RPMI7951 (cell line): ENCODE measurements at regions not wholly inside any gene's neighbourhood (a gene's known extent, or its start where the extent isn't known, plus 50 kb on each side); places are given as distances from the start of the nearest gene placed in this dataset.

Experiments used
- DNase-seq: peaks from one replicate; pipeline ENCODE4 v3.0.0-alpha.2; 2012; ENCODE audit warnings: low read depth

- peak; percentile 1 for DNase-seq
Measured at GRCh38 chr4:188821500-188821899, 682.3 kb downstream of the TRIML1 start.

DNA sequence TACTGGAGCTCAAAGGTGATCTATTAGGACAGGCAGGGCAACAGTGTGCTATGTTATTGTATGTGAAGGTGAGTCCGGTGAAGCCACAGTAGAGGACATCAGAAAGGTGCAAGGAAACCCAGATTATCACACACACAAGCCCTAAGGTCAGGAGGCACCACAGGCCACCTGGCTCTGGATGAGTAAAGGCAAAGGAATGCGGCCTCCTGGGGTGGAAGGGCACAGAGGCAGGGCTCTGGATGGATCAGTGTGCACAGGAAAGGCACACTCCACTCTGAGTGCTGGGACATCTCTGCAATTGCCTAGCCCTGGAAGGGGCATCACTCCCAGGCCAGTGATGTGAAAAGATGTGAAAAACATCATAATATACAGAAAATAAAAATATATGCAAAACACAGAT, 683.5 kb downstream of the TRIML1 start:
- DNase-seq, result no peak

DNA sequence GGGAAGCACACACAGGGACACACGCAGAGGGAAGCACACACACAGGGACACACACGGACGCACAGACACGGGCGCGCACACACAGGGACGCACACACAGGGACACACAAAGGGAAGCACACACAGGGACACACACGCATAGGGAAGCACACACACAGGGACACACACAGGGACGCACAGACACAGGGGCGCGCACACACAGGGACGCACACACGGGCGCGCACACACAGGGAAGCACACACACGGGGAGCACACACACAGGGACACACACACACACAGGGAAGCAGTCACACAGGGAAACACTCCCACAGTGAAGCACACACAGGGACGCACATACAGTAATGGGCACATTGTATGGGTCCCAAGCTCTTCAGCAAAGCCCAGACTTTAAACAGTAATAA, 685.3 kb downstream of the TRIML1 start:
- no peak for DNase-seq

GRCh38 chr4:188826393-188826792, 687.2 kb downstream of the TRIML1 start:
- no peak for DNase-seq

DNA sequence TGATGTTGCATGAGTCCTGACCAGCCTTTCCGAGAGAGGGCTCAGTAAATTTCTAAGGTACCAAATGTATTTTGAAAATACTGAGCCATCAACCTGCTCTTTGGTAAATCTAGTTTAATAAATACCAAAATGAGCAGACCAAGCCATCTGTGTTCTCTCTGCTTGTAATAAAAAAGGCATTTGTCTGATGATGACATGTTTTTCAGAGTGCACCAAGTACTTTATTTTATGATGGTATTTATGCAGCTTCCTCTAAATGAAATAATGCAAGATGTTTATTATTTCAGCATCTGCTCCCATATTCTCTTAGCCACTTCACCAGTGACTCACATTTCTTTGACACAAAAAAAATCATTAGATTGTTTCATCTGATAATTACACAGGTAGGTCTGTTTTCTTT, 700.5 kb downstream of the TRIML1 start:
- no peak for DNase-seq

GRCh38 chr4:188841523-188841922, 702.3 kb downstream of the TRIML1 start:
- DNase-seq, result no peak

GRCh38 chr4:188854436-188854835, 715.2 kb downstream of the TRIML1 start:
- DNase-seq, result no peak

DNA sequence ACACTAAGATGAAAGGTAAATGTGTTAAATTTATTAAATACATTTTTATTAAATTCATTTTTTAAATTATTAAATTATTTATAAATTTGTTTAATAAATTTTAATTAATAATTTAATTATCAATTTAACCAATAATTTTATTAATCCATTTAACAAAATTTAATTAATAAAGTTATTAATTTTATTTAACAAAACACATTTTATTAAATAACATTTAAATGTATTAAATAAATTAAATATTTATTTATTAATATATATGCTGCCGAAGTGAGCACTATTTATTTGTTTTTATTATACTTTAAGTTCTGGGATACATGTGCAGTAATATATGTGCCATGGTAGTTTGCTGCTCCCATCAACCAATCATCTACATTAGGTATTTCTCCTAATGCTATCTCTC, 719.5 kb downstream of the TRIML1 start:
- DNase-seq, result no peak

GRCh38 chr4:188864741-188865140, 725.5 kb downstream of the TRIML1 start:
- DNase-seq, result no peak

DNA sequence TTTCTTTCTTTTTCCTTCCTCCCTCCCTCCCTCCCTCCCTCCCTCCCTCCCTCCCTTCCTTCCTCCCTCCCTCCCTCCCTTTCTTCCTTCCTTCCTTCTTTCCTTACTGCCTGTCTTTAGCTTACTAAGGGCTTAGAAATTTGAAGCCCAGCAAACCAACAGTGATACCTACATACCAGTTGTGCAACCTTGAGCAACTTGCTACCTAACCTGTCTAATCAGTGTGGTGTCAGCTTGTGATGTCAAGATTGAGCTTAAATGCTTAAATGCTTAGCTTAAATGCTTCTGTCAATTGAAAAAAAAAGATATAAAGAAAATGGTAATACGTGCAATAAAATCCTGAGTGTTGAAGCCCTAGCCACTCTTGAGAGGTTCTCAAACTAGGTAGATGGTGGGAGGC, 728.6 kb downstream of the TRIML1 start:
- DNase-seq, result no peak

DNA sequence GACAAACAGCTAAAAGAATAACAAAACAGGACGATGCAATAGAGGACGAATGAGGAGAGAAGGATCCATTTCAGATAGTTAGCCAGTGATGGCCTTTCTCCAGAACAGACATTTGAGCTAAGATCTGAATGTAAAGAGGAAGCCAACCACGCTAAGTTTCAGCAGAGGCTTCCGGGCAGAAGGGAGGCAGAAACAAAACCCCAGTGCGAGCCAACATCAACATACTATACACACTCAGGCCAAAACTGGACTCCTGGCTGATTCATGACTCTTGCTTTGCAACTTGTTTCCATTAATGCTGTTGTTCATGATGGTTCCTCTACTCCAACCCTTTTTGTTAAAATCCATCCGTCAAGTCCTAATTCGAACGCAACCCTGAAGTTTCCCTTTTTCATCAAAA, 730.3 kb downstream of the TRIML1 start:
- no peak for DNase-seq

GRCh38 chr4:188872809-188873208, 733.6 kb downstream of the TRIML1 start:
- DNase-seq, result no peak

GRCh38 chr4:188876881-188877280, 737.6 kb downstream of the TRIML1 start:
- DNase-seq, result no peak

DNA sequence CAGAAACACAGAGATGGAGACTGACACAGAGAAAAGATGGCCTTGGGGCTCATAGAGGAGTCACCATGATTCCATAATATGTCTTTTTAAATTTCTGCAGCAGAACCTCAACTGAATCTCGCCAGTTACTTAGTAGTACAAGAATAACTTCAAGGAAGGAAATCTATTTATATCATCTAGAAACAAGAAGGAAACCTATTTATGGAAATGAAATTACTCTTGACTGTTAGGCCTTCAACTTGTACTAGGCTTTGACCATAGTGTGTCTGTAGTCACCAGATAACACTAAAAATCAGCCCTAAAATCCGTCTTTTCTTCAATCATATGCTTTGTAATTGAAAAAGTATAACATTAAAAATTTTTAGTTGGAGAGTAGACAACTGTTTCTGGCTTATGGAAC, 740.4 kb downstream of the TRIML1 start:
- DNase-seq, result no peak

DNA sequence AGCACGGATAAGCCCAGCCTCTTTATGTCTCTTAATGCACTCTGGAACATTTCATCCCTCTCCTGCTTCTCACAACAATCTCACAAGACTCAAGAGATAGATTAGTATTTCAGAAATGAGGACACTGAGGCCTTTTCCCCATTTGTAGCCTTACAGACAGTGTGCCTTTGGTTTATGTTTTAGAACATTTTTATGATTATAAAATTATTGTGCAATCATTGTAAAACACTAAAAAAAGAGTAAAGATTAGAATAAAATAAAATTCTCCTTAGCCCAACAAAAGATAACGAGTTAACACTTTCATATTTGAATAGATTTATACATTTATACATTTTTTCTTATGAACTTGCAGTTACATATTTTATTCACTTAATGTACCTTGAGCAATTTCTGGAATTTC, 748.7 kb downstream of the TRIML1 start:
- DNase-seq, result no peak

GRCh38 chr4:188892837-188893236, 753.6 kb downstream of the TRIML1 start:
- DNase-seq, result no peak

GRCh38 chr4:188903986-188904385, 764.7 kb downstream of the TRIML1 start:
- no peak for DNase-seq

DNA sequence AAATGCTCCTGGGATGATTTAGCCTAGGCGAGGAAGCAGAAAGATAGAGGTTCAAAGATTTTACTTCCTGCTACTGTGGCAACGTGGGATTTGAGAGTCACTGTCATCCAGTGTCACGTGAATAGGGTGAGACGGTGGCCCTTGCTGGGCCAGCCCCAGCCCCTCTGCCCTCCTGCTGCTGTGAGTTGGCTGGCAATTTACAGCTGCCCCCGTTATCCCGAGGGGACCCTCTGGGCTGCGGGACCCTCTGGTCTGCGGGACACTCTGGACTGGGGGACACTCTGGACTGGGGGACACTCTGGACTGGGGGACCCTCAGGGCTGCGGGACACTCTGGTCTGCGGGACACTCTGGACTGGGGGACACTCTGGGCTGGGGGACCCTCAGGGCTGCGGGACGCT, 765.4 kb downstream of the TRIML1 start:
- no peak for DNase-seq

DNA sequence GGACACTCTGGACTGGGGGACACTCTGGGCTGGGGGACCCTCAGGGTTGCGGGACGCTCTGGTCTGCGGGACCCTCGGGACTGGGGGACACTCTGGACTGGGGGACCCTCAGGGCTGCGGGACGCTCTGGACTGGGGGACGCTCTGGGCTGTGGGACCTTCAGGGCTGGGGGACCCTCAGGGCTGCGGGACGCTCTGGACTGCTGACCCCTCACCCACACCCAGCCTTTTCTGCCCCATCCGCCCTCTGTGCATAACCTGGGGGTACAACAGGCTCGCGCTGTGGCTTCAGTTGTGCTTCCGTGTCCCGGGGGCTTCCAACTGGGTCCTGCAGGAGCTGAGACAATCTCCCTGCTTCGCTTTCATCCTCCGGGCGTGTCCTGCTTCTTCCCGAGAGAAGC, 766.0 kb downstream of the TRIML1 start:
- no peak for DNase-seq

- DNase-seq, result peak; percentile 6
Measured at GRCh38 chr4:188911199-188911598, 772.0 kb downstream of the TRIML1 start.

- no peak for DNase-seq
Measured at GRCh38 chr4:188911707-188912106, 772.5 kb downstream of the TRIML1 start.

DNA sequence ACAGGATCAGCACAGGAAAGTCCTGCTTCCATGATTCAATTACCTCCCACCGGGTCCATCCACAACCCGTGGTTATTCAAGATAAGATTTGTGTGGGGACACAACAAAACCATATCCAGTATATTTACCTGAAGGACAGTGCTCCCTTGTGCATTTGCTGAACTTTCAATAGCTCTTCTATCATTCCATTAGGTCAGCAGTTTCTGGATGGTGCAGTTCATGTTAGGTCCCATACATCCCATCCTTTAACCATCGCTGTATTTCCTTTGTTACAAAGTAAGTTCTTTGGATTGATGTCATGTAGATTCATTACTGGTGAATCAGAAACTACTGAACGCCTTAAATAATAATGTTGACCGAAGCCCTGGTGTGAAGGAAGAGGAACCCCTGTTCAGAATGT, 775.9 kb downstream of the TRIML1 start:
- DNase-seq, result no peak

DNA sequence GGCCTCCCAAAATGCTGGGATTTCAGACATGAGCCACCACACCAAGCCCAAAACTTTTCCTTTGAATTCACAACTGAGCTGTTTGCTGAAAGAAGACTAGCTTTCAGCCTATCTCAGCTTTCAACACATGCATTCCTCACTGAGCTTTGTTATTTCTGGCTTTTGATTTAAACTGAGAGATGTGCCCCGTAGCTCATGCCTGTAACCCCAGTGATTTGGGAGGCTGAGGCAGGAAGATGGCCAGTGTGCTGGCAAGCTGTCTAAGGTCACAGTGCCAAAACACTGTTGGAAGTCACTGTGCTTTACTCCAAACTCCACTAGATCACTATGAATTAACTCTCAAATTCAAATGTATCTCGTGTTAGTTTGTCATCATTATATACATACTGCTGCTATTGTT, 779.5 kb downstream of the TRIML1 start:
- no peak for DNase-seq

- DNase-seq, result no peak
Measured at GRCh38 chr4:188930822-188931221, 791.6 kb downstream of the TRIML1 start.
